Stimulated activated naive CD4-positive, alpha-beta T cell treated with Interleukin-2 at 50 U/mL for 16 hours (primary cell): ENCODE measurements at regions not wholly inside any gene's neighbourhood (a gene's known extent, or its start where the extent isn't known, plus 50 kb on each side); places are given as distances from the start of the nearest gene placed in this dataset.

Source experiments
- DNase-seq: peaks from one replicate; lab custom pipeline; 2025; lab: John Stamatoyannopoulos, UW

DNA sequence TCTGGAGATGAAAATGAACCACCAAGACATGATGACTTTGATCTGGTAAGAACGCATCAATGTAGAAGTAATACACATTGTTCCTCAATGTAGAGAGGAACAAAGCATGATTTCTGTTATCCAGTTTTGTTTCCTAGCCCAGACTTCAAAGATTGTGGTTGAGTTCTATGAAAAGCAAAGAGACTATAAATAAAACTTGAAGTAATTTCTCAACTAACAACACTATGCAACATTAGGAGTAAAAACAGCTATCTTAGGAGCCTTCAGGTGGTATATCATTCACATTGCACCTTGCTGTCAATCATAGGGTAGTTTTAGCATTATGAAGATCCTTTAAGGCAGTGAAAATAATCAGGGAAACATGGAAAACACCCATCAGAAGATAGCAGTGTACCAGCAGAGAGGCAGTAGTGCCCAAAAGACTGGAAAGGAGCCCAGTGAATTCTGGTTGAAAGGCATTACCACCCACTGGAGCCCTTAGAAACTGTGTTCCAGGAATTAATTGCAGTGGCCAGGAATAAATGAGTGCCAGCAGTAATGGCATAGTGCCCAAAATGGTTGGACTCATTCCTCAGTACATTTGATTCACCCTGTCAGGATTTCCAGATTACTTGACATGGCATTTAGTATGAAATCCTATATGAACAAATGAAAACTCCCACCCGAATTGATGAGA, 300.7 kb upstream of the CXXC4 start:
- DNase-seq: no peak

DNA sequence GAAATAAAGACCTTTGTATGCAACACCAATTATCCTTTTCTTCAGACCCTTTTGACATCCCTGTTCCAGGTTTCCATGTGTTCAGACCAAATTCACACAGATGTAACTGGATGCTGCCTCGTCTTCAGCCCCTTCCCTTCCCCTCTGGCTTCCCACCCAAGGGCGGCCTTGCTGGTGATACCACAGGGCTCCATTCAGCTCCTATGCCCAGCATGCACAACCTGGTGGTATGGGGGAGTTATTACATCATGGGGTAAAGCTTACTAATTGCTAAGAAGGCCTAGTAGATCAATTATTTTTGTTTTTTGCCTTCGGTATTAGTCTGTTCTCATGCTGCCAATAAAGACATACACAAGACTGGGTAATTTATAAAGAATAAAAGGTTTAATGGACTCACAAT, 317.0 kb upstream of the CXXC4 start:
- no peak for DNase-seq

DNA sequence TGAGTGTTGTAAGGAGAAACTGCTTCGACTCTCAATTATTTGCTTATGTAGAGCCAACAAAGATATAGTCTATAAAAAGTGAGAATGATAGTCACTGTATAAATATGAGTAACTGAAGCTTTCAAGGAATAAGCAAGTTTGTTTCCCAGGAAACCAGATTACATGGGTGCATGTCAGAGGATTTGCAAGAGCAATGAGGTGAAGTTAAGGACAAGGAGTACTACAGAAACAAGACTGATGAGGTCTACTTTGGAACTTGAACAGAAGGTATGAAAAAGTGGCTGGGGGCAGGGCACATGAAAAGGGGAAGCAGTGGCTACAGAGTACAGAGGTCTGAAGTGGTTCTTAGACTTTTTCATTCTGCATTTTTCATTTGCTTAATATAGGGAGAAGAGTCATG, 321.0 kb upstream of the CXXC4 start:
- no peak for DNase-seq

DNA sequence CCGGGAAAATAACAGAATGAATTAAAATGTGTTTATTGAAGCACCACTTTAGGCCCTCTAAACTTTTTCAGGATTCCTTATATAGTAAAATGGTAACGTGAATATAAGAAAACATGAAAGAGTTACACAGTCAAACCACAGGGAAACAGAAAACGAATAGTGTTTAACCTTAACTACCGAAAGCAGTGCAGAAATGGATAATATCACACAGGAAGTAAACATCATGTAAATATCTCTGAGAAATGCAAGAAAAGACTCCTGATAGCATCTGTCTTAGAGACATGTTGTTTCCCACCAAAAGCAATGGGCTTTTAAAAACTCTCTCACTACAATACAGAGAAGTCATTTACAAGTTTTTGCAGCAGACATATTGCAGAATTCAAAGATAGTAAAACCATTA, 323.9 kb upstream of the CXXC4 start:
- no peak for DNase-seq

DNA sequence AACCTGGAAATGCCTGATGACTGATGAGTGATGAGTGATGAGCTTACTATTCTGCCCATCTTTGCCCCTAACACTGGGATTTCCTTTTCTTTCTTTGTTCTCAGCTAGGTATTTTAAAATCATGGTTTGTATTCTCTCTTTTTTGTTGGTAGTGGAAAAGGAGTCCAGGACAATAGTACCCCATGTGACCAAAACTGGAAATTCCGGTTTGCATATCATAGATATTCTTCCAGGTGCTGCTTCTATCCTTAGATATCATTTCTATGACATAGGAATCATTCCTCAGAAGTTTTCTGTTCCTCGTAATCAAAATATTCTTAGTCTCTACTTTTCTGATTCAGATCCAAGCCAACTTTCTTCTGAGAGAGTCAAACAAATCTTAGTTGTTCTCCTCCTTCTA, 320.5 kb upstream of the TET2 start:
- no peak for DNase-seq

DNA sequence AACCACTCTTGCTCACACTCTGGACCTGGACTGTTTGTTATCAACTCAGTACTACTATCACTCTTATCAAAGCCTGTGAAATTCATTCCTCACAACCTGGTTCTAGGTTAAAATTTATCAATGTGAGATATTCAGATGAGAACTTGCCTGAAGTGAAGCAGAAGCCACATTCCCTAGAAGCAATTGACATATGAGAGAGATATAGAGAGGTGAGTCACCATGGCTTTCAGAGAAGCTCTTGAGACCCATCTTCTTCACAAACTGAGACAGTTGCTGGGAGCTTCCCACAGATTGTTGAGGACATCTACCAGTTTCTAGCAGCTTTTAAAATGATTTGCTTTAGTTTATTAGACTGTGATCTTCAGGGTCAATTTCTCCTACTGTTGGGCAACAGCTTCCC, 316.9 kb upstream of the TET2 start:
- no peak for DNase-seq

DNA sequence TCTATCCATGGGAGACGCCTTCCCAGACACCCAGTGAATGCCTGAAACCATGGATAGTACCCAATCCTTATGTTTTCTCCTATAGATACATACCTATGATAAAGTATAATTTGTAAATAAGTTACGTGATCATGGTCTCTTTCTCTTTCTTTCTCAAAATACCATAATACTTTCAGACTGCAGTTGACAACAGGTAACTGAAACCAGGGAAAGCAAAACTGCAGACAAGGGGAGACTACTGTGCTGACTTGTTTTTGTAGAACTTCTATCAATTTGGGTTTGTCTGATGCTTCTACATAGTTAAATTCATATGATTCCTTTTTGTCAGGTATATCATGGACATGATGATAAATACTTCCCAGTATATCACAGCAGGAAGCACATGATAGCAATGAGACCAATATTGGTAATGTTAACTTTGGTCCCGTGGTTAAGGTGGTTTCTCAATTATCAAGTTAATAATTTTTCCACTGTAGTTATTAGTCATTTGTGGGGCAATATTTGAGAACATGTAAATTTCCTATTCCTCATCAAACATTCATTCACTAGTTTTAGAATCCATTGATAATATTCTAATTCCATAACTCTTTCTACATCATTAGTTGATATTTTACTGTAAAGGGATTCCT, 298.0 kb upstream of the TET2 start:
- no peak for DNase-seq

DNA sequence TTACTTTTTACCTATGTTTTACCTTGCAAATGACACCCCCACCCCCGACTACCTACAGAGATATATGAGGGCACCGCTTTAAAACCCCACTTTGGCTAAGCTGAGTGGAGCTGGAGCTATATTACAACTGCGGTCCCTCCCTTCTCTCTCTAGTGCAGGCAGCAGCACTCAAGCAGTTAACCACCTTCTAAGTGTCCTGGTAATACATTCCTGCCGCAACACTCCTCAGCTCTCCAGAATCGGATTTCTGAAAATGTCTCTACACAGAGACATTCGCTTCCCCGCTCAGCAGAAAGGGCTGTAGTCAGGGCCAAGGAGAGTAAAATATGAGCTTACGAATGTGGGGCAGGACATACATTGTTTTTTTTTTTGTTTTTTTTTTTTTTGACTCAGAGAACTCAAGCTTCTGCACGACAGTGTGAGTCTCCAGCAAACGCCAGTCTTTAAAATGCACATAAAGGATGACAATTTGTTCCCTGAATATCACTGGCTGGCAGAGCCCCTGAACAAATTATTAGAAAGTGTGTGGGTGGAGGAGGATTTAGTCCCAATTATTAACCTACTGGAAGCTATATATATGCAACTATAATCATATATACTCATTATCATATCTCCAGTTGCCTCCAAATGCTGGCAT, 287.0 kb upstream of the TET2 start:
- no peak for DNase-seq

DNA sequence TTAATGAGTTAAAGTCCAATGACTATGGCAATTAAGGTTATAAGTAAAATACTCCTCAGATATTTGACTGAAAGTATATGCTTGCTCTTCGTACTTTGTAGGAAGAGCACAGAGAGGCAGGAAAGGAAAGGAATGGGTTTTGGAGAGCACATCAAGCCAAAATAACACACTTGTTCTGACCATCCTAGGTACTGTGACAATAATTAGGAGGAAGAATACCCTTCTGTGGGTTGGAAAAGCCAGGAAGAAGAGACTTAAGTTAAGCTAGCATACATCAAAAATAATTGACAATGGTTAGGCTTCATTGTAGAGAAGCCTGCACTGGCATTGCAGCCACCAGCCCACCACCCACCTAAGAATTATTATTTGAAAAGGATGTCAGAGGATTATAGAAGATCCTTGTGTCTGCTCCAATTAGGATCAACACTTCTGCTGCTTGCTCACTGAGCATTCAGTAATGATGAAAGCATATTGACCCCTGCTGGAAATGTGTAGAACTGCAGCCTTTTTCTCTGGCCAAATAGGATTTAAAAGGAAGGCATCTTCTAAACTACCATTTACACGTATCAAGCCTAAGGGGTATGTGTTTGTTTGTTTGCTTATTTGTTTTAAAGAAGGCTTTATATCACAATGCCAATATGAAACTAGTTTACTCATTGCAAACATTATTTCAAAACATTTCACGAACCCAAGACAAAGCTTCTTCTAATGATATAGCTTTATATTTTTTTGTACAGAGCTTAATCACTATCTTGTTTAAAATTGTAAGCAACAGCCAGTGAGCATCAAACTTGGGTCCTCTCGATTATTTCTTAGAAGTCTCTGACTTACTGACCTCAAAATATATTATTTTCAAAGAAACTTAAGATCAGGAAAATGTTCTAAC, 286.2 kb upstream of the TET2 start:
- peak; percentile 2 for DNase-seq

DNA sequence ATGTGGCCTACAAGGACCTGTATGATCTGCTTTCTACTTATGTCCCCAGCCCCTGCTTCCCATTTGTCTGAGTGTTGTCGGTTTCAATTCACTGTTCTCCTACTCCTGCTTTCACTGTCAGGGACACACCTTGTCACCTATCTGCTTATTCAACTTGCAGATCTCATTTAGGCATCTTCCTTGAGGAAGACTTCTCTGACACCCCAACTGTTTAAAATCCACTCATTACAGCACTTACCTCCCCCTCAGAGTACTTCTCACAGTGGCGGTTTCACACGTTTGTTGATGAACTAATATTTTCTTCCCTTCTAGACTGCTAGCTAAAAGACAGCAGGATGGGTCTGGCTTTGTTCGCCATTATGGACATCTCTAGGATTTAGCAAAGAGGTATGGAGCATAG, 279.9 kb upstream of the TET2 start:
- no peak for DNase-seq

DNA sequence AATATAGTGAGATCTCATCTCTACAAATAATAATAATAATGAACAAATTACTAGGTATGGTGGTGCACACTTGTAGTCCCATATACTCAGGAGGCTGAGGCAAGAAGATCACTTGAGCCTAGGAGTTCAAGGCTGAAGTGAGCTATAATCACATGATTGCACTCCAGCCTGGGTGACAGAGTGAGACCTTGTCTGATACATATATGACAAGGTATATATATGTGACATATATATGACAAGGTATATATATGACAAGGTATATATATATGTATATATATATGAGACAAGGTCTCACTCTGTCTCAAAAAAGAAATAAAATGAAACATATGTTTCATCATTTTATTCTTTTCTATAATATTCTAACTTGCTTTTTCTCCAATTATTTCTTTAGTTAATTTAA, 278.1 kb upstream of the TET2 start:
- no peak for DNase-seq

DNA sequence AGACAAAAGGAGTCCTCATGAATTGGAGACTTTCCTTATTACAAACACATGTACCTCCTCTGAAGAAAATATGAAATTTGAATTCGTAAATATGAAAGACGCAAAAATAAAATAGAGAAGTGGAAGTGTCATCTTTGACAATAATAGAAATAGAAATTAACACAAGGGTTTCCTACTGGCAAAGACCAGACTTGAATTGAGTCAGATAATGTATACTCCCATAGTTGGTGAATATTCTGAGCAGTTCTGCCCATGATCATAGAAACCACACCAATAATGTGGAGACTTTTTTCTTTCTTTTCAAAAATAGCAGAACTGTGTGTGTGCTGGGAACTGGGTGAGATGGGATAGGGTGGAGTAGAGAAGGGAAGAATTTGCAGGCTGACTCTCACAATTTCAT, 277.7 kb upstream of the TET2 start:
- no peak for DNase-seq

DNA sequence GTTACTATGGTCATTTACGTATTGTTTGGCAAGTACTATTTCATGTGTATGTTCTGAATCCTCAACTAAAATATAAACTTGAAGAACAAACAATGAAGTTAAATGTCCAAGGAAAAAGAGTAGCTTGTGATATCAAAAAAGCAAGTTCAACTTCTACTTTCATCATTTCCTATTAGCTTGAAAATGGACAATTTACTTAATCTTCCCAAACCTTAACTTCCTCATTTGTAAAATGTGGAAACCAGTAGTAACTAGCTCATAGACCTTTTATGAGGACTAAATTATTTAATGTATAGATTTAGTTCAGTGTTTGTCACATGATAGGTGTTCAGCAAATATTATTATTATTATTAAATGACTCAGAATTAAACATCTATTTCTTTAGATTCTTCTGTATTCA, 276.8 kb upstream of the TET2 start:
- DNase-seq: no peak

DNA sequence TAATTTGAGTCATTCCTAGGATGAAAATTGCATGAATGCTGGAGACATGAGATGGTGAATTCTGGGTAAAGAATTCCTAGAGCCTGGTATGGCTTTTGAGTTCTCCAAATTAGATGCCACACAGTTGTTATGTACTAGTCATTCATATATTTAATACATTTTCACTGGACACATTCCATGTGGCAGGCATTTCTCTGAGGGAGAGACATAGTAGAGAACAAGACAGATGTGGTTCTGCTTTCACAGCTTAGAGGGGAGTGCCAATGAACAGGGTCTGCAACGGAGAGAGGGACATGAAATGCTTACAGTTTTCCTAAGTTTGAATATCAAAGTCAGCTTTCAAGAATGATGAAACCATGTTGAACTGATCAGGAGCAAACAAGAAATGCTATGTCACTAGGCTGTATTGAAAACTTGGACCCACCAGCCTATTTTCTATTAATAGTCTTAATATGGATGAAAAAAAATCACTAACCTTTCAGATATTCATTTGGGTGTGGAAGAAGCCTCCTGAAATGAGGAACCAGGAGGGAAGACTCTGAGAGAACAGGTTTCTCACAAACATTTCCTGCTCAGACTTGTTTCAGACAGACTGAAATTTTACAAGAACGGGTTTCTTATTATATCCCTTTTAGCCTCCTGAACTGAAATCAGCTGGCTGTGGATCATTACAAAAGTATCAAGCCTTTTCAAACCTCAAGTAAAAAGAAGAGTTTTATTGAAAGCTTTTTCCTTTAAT, 276.0 kb upstream of the TET2 start:
- DNase-seq: no peak

DNA sequence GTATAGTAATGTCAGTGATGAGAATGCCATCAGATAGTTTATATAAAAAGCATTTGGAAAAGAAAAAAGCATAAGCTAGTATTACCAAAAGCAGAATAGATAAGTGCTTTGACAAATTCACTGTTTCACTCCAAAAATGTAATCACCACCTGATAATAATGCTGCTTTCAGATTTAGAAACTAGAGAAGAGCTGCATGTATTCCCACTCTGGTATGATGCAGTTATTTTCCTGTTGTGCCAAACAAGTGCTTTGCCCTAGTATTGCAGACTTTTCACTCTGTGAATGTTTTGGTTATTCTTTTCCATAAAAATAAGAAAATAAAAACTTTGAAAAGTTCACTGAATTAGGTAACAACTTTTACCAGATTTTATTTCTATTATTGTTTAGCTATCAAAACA, 267.7 kb upstream of the TET2 start:
- no peak for DNase-seq

DNA sequence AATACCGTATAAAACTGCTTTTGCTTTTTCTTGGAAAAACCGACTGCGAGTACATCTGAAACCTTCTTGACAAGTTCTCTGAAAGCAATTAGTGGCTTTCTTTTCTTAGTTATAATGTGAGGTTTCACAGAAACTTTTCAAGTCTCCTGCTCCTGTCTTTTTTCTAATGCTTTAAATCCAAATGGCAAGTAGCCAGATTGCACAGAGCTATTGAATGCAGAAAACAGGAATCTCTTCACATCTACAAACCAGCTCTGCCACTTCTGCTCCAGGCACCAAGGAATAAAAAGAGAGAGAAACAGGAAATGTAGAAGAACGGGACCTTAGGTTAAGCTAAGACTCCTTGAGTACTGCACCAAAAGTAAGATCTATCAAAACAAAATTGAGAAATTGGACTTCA, 267.3 kb upstream of the TET2 start:
- no peak for DNase-seq

DNA sequence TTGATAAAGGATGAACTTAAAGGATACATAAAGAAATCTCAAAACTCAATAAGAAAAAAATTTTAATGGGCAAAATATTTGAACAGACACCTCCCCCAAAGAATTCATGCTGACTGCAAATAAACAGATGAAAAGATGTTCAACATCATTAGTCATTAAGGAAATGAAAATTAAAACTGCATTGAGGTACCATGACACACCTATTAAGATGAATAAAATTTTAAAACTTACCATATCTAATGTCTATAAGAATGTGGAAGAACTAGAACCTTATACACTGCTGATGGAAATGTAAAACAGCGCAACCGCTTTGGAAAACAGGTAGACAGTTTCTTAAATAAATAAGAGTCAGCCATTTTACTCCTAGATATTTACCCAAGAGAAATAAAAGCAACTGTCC, 266.8 kb upstream of the TET2 start:
- DNase-seq: no peak

DNA sequence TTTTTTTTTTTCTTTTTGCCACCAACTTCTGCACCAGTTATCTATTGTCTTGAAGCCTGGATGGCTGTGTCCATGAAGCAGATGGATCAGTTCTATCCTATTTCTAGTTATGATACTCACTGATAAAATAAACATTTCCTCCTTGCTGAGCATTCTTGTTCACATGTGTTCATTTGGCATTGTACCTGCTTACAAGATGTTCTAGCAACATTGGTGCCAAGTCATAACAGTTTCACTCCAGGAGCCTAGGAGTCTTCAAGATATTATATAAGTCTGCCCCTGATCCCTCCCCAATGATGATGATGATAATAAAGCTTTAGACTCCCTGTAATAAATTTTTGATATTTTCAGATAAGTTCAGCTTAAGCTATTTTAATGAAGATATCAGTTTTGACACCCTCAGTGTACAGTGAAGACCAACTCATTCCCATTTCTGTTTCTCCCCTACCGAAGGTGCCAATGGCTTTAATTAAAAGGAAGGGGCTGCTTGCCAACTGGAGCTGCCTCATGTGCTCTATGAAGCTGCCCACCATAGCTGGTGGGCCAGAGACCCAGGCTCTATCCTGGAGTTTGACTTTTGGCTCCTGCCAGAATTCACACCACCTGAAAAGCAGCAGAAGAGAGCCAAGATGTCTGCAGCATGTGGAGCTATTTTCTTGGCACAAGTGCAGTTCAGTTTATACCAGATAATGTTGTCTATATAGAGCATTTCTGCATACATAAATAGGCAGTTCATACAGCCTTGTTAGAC, 265.4 kb upstream of the TET2 start:
- no peak for DNase-seq

DNA sequence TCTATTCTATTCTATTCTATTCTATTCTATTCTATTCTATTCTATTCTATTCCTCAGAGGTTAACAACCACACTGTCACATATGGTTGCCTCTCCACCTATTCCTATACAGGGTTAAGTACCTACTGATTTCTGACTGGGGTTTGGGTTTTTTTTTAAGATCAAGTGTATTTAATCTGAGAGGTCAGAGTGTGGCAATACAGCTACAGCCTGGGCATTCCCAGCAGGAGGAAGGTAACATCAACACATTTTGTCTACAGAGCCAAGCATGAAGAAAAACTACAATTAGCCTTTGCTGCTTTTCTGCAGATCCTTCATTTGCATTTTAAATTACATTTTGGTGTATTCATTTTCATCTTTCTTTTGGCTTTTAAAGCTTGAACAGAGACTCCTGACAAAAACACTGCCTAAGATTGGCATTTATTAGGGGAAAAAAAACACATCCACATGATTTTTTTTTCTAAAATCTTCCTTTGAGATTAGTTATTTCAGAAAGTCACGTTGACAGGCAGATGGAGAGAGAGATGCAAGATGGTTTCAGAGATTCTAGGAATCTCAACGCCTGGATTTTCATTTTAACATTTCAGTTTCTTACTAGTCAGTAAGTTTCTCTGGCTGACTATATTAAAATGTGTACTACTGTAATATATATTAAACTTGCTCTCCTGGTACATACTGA, 255.9 kb upstream of the TET2 start:
- DNase-seq: no peak
